HepG2 (cell line): ENCODE measurements at regions not wholly inside any gene's neighbourhood (a gene's known extent, or its start where the extent isn't known, plus 50 kb on each side); places are given as distances from the start of the nearest gene placed in this dataset.

Source experiments
- CBX2 ChIP-seq, 2 experiments: fragments of 200-600 bp in 1 of 2; sonication (generic); formaldehyde crosslinking in 1 of 2; IDR thresholded peaks; 2 replicates each; pipeline versions ENCODE4 v1.7.0 to v1.8.1; 2018 to 2022; ENCODE audit warnings: low read depth in 2 of 2, low read length in 1 of 2, mild to moderate bottlenecking in 1 of 2, missing genetic modification reagents in 1 of 2
- MXD4 ChIP-seq: IDR thresholded peaks from 2 replicates; pipeline ENCODE4 v1.6.1; 2016; ENCODE audit warnings: mild to moderate bottlenecking, missing biosample characterization, missing genetic modification reagents
- TARDBP ChIP-seq: sonication (generic); formaldehyde crosslinking; IDR thresholded peaks from 2 replicates; pipeline ENCODE4 v1.8.0; 2022; ENCODE audit warnings: mild to moderate bottlenecking, missing genetic modification reagents
- TCF7L2 ChIP-seq: IDR thresholded peaks from 2 replicates; pipeline ENCODE4 v1.6.1; 2011; ENCODE audit warnings: mild to moderate bottlenecking, low read depth, low read length, moderate library complexity
- ZNF205 ChIP-seq: IDR thresholded peaks from 2 replicates; pipeline ENCODE4 v1.6.1; 2018; ENCODE audit warnings: missing biosample characterization, missing genetic modification reagents
- ZNF276 ChIP-seq: sonication (generic); formaldehyde crosslinking; IDR thresholded peaks from 2 replicates; pipeline ENCODE4 v1.4.0; 2020; ENCODE audit warnings: mild to moderate bottlenecking, low read depth, missing genetic modification reagents
- ZUFSP ChIP-seq: sonication (generic); formaldehyde crosslinking; IDR thresholded peaks from 2 replicates; pipeline ENCODE4 v1.9.0; 2021; ENCODE audit warnings: missing genetic modification reagents, mild to moderate bottlenecking, borderline replicate concordance
- TF ChIP-seq, protein P1 (sequence below): sonication (generic); formaldehyde crosslinking; IDR thresholded peaks from 2 replicates; pipeline ENCODE4 v1.4.0; 2020; ENCODE audit warnings: missing genetic modification reagents
- TF ChIP-seq, protein P2 (sequence below): sonication (generic); formaldehyde crosslinking; IDR thresholded peaks from 2 replicates; pipeline ENCODE4 v1.9.0; 2022; ENCODE audit warnings: low read depth, missing genetic modification reagents

- TF ChIP-seq ZNF276 (no peak), TCF7L2 (no peak), ZNF205 (no peak), CBX2 (IDR thresholded peaks at IDR 0.05; ENCODE audit: low read depth, low read length) (no peak), CBX2 (CRISPR knock-in tag; IDR thresholded peaks at IDR 0.05; ENCODE audit: low read depth) (no peak), TARDBP (CRISPR knock-in tag) (no peak), ZUFSP (CRISPR knock-in tag) (no peak), MXD4 (CRISPR knock-in tag) (no peak)
- TF ChIP-seq, protein P1, sequence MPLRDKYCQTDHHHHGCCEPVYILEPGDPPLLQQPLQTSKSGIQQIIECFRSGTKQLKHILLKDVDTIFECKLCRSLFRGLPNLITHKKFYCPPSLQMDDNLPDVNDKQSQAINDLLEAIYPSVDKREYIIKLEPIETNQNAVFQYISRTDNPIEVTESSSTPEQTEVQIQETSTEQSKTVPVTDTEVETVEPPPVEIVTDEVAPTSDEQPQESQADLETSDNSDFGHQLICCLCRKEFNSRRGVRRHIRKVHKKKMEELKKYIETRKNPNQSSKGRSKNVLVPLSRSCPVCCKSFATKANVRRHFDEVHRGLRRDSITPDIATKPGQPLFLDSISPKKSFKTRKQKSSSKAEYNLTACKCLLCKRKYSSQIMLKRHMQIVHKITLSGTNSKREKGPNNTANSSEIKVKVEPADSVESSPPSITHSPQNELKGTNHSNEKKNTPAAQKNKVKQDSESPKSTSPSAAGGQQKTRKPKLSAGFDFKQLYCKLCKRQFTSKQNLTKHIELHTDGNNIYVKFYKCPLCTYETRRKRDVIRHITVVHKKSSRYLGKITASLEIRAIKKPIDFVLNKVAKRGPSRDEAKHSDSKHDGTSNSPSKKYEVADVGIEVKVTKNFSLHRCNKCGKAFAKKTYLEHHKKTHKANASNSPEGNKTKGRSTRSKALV: no peak
- TF ChIP-seq, protein P2, sequence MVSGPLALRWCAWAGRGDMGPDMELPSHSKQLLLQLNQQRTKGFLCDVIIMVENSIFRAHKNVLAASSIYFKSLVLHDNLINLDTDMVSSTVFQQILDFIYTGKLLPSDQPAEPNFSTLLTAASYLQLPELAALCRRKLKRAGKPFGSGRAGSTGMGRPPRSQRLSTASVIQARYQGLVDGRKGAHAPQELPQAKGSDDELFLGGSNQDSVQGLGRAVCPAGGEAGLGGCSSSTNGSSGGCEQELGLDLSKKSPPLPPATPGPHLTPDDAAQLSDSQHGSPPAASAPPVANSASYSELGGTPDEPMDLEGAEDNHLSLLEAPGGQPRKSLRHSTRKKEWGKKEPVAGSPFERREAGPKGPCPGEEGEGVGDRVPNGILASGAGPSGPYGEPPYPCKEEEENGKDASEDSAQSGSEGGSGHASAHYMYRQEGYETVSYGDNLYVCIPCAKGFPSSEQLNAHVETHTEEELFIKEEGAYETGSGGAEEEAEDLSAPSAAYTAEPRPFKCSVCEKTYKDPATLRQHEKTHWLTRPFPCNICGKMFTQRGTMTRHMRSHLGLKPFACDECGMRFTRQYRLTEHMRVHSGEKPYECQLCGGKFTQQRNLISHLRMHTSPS (CRISPR knock-in tag): no peak
- TF ChIP-seq, all 625 proteins: peak for 0
These were observed 93.2 kb upstream of the PRKX start (continued) for GRCh38 chrX:3806630-3807029.
